Right kidney (tissue), 1 donor: ENCODE measurements at regions not wholly inside any gene's neighbourhood (a gene's known extent, or its start where the extent isn't known, plus 50 kb on each side); places are given as distances from the start of the nearest gene placed in this dataset.

Experiments
- DNase-seq: peaks from one replicate; pipeline ENCODE4 v3.0.0-alpha.2; 2016

DNA sequence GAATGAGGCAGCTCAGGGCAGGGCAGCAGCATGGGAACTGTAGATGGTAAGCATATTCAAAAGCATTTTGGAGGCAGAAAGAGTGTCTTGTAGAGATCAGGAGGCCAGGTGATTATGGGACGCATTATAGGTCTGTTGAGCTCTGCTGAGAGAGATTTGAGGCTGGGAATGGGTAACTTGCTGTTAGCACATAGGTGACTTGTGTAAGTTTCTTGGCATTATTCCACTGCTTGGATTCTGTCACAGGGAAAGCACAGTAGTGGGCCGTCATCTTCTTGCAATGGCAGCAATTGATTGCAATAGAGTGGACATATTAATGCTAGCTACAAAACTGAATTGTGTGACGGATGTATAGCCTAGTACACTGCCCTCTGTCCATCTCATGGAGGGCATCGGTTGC, 434.3 kb upstream of the IGFBP3 start:
- no peak for DNase-seq

DNA sequence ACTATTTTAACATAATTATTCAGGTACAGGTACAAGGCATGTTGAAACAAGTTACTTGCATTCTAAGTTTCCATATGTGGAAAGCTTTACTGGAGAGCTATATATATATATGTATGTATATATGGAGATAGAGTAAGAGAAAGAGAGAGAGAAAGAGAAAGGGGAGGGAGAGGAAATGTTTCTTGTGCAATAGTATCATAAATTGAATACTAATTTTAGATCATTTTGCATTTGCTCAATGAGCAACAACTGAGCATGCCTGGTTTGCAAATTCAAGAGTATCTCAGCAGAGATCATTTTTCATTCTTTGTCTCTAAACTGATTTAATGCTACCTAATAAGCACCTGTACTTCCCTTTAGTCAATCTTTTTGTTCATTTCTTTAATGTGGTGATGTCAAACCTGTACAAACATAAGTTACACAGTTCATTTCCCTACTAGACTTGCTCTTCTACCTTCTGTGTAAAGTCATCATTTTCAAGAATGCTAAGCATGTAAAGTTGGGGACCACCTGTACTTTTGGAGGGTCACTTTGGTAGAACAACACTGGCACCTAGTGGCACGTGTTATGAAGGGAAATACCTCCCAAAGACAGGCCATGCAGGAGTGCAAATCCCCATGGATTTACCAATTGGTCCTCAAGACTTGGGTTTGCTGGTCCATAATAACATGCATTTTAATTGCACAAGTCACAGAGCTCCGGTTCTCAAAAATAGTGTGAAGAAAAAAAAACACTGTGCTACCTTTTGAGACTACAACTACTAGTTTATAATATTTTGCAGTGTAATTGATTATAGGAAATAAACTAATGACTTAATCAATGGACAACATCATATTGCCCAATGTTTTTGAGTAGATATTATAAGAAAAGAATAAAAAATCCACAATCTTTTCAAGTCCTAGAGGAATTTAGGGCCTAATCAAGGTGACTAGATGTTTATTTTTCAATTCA, 431.2 kb upstream of the IGFBP3 start:
- DNase-seq = no peak

DNA sequence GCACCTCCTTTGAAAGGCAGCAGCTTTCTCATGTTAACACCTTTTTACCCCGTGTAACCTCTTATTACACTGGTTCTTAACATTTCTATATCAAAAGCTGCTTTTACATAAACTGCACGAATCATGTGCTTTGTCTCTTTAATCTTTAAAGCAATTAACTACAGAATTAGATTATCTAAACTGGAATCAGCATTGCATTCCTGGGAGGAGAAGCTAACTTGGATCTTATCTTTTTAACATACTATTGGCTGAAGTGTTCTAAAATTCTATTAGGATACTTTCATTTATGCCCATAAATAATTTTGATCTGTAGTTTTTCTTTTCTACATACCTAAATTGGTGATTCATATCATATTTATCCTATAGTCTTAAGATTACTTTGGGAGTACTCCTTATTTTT, 428.4 kb upstream of the IGFBP3 start:
- no peak for DNase-seq

DNA sequence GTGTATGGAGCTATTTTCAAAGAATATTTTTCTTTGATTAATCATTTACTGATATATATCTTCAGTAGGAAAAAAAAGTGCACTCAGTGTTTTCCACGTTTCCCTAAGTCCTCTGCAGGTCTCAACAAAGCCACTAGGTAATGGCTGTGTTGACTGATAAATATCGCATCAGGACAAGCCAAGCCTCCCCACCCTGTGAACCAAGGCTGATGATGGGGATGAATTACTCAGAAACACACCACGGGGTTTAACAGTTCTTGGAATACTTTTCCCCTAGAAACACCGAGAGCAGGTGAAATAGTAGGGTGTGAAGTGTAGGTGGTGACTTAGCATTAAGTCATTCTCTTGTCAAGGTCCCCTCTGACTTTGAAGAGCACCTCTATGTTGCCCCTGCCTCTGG, 423.5 kb upstream of the IGFBP3 start:
- no peak for DNase-seq

DNA sequence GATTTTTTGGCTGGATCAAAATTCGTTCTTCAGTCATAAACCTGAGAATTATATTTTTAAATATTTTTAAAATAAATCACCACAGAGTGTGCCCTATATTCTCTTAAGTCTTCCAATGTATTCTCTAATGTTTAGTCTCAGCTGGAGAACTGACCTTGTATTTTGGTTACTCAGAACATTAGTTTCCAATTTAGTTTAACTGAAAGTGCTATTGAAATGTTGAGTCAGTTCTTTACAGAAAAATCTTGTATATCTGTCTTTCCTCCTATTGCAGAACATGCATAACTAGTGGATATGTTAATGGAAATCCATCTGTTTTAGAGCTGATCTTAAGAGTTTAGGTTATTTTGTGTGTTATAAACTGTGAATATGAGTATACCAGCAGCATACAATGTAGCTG, 422.7 kb upstream of the IGFBP3 start:
- DNase-seq = no peak

DNA sequence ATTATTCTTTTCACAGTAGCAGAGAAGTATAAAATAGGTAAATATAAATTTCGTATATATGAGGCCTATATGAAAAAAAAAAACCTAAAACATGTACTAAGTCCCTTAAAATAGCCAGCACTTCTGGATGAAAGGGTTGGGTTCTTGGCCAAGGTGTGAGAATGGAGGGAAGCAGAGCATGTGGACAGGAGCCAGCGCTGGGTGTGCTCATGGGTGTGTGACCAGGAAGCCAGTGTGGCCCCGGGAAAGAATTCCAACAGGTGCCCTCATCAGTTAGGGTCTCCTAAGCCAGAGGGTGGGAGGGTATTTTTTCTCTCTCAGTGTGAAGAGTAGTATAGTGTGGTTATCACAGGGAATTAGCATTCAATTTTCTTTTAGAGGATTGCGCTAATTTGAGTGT, 401.9 kb upstream of the IGFBP3 start:
- DNase-seq = no peak

DNA sequence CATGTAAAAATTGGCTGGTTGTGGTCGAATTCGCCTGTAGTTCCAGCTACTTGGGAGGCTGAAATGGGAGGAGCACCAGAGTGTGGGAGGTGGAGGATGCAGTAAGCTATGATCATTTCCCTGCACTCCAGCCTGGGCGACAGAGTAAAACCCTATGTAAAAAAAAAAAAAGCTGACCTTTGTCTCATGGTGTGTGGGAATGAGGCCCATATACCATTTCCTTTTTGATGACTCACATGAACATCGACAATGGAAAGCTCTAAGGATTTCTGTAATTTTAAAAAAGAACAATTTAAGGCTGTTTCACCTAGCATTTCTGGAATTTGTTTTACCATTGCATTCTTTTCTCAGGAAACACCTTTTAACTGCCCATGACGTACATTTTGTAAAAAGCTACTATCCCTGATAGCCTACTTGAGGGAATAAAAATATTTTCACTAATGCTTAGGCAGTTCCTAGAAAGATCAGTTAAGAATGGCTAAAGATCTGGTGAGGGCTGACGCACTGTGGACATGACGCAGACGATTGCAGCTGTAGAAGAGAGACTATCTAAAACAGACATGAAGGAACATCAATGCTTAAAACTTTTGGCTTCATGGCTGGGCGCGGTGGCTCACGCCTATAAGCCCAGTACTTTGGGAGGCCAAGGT, 400.6 kb upstream of the IGFBP3 start:
- DNase-seq = no peak

DNA sequence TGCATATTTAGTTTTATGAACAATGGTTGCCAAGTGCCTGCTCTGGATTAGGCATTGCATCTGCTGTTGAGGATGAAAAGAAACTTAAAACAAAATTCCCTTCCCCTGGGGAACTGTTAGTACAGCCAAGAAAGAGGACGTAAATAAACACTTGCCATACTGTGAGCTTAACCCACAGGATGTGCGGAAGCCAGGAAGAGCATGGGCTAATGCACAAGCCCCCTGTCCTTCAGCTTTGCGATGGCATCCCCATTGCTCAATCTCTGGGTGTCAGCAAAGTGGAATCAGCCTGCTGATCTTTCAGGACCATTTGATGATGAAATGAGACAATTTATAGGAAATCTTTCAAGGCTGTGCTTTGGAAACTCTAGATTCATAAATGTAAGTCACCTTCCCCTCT, 399.9 kb upstream of the IGFBP3 start:
- DNase-seq = no peak

DNA sequence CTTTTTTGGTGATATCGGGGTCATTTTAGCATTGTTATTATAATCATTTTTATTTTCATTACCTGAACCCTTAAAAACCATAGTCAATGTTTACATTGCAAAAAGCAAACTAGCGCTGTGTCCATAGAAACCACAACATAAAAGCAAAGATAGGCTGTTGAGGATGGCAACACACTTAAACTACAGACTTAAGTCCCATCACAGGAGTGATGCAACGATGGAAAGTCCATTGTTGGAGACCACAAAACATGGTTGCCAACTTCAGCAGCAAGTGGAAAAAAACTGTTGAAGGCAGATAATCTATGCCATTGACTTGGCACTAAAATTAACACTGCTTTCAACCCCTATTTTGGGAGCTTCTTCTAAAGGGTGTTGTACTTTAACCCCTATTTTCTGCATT, 398.8 kb upstream of the IGFBP3 start:
- DNase-seq = no peak

DNA sequence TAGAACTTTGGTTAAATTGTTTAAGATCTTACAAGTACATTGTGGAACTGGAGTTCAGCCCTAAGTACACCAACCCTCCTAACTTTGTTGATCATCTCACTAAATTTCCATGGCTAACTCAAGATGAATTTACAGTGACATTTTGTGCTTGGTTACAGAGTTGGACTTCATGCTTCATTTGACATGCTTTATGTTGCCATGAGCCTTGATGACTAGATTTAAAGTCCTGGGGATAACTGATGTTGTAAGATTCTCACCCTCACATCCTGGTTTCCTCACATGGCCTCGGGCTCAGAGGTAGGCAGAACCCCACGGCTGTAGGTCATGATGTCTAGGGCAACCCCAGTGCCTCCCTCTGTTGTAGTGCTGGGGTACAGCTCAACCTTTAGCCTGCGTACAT, 397.2 kb upstream of the IGFBP3 start:
- no peak for DNase-seq

DNA sequence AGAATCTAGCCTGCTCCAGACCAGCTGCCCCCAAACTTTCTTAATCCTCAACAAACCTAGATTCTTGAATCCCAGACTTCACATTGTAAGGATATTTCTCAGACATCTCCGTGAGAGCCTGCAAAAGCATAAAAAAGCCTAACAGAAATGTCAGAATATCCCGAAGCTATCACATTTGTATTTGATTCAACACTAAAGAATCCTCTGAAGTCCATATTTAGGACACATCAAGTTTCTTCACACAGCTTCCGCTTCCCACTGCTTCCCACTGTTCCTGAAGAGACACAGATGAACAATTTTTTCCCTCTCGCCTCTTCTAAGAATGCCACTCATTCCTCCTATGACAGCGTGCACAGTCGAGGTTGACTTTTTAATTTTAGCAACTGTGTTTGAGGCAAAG, 396.2 kb upstream of the IGFBP3 start:
- no peak for DNase-seq

DNA sequence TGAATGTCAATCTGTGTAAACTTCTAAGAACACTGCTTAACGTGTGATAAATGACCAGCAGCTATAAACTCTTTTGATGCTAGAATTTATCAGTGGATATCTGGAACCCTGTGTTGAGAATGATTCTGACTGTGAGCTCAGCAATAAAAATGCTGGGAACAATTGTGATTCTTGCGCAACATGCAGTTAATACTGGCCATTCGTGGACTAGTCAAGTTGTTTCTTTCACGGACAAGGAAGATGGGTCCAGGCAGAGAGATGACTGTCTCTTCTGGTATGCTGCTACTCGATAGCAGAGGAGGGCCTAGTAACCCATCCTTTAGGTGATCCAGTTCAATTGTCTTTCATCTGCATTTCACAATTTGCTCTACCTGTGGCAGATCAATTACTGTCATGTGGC, 394.8 kb upstream of the IGFBP3 start:
- no peak for DNase-seq

DNA sequence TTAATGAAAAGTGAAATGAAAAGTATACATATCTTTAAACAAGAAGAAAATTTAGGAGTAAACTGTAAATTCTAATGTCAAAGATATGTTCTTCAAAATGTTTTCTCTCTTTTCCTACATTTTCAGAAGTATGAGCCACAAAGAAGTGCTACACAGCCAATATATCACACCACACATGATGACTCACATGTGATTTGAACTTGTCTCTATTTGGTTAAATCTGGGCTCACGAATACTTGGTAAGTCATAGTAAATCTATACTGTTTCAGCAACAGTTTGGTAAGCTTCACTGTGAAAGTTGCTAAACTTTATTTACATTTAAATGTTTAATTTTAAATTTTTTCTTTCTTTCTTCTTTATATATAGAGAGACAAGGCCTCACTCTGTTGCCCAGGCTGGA, 380.6 kb upstream of the IGFBP3 start:
- DNase-seq = no peak

DNA sequence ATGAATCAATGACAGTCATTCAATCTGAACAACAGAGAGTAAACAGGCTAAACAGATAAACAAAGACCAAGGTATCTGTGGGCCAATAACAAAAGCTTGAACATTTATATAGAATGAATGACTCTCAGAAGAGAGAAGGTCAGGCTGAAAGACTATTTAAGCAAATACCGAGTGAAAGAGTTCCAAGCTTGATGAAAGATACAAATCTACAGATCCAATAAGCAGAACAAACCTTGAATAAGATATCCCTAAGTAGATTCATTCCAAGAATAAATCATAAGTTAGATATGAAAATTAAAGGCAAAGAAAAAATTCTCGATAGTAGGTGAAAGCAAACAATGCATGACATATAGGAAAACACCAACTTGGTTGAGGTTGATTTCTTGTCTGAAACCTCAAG, 376.4 kb upstream of the IGFBP3 start:
- no peak for DNase-seq

DNA sequence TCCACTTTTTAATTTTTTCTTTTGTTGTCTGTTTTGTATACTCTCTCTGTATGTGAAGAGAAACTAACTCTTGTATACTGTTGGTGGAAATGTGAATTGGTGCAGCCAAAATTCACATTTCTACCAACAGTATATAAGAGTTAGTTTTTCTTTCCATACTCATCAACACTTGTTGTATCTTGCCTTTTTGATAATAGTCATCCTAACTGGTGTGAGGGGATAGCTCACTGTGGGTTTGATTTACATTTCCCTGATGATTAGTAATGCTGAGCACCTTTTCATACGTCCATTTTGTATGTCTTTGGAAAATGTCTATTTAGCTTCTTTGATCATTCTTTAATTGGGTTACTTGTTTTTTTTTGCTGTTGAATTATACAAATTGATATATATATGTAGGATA, 375.5 kb upstream of the IGFBP3 start:
- no peak for DNase-seq

DNA sequence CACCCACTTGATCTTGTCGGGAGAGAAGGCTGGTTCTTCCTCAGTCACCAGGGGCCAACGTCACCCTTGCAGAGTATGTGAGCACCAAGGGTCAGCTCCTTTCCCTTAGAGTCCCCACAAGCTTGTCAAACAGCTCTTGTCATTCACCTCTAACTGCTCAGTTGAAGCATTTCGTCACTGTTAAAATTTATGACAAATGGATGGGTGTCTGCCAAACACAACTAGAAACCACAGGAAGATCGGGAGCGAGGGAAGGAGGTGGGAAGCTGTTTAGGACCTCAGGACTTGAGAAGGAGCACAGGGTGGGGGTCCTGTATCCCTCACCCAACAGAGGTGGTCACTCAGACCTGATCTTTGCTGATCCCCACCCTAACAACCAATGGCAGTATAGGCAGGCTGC, 373.3 kb upstream of the IGFBP3 start:
- DNase-seq = no peak

DNA sequence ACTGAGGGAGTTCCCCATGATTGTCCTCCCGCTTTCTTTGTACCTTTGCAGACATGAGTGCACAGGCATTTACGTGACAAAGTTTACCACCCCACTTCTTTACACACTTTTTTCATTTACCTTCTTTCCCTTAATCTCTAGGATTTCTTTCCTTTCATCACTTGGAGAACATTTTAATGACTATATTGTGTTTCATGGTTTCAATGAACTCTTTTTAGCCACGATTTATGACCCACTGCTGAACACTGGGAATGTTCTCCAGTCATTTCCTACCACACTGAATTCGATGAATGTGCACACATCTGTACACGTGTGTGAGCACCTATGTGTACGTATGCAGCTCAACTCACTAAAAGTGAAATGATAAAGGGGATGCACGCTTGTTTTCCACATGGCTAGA, 371.7 kb upstream of the IGFBP3 start:
- DNase-seq = no peak

DNA sequence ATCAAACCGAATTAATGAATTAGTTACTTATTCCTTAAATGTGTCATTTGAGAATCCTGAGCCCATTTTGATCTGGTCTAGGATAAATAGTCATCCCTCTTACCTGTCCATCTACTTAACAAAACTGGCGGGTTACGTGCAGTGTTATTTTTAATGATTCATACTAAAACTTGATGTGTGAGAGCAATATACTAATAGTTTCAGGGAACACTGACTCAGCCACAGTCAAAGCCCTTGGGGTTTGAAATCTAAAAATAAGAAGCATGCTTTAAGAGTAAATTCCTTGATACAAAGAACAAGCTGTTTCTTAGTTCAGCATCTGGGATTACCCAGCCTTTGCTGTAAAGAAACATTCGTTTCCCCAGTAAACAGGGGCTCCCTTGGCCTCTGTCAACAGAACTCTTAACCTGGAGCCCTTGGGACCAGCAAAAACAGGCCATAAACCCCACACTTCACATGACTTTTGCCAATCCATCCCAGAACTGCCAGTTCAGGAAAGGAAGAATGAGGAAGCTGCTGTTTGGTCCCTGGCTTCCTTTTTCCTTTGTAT, 370.6 kb upstream of the IGFBP3 start:
- no peak for DNase-seq

DNA sequence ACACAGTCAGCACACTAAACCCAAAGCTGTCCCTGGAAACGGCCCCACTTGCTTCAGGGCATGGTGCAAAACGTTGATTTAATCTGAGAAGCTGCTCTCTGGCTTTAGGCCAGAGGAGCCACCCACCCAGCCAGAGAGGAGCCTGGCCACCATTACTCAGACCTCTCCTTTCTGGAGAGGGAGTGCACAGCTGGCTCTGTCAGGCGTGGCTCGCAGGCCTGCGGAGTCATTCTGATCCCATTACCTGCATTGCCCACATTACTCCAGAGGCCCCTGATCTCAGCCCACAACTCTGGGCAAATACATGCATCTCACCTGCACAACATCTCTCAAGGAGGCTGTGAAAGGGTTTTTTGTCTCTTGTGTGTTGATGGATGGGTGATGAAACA, 370.0 kb upstream of the IGFBP3 start:
- DNase-seq = no peak

DNA sequence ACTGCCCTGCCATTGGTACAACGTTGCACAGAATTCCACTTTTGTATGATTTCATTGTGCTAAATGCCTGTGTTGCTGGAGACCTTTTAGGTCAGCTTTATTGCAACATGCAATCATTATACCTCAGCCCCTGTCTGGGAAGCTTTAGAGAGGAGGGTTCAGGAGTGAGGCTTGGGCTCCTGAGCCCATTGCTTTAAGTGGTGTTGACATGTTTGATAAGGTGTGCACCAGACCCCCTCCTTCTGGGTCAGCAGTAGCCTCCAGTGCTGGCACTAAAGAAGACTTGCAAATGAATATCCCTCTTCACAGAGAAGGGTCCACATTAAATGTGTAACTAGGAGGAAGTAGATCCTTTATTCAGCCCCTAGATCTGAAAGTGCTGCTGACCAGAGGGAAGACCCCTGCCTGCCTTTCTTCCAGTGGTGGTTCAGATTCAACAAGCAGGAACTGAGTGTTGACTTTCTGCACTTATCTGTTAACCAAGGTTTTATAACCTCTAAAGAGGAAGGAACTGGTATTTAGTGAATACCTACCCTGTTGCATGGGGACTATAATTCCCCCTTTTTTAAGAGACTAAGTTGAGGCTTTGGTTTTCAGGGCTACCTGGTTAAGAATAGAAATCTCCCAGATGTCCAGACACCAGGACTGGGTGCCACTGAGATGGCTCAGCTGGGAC, 369.4 kb upstream of the IGFBP3 start:
- no peak for DNase-seq

DNA sequence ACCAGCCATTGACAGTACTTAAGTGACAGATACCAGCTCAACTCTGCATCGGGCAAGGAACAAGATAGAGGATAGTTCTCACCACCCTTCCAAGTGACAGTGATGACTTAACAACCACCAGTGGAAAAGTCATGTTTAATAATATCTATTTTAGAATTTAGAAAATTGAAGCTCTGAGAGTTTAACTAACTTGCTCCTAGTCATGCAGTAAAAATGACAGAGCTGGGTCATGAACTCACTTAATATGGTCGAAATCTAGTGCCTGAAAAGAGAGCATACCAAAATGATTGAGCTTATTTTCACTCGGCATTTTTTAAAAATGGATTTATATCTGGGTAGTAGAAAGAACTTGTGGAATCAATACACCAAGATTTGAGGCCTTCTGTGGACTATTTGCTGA, 367.8 kb upstream of the IGFBP3 start:
- no peak for DNase-seq

DNA sequence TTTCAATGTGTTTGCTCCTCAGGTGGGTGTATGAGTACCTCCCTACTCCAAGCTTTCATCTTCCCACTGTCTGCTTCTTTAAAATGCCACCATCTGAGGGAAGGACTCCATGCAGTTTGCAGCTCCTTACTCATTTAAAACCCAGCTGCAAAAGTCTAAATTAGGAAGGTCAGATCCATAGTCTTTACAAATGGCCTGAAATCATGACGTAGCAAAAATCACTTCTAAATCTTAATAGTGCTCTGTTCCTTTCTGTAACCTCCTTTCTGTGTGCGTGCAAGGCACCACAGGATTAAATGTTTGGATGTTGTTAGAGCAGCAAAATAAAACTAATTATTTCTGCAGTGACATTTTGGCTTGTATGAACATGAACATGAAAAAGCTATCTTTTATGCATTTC, 366.9 kb upstream of the IGFBP3 start:
- DNase-seq = no peak

DNA sequence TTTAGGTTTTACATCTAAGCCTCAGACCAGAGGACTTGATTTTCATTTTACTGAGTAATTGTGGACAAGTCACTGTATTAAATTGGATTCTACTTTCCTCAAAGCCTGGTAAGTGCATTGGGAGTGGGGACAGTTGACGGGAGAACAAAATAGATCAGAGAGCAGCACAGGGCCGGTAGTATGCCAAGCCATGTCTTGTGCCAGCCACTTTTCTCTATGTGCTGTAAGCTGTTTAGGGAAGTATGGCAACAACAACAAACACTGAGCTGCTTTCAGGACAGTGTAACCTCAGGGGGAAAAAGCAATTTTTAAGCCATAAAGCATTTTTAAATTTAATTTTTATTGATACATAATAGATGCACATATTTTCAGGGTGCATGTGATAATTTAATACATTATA, 365.9 kb upstream of the IGFBP3 start:
- DNase-seq = no peak
